Transverse colon (tissue), 4 donors: ENCODE measurements at regions not wholly inside any gene's neighbourhood (a gene's known extent, or its start where the extent isn't known, plus 50 kb on each side); places are given as distances from the start of the nearest gene placed in this dataset.

ENCODE experiments used
- DNase-seq: peaks from one replicate; pipeline ENCODE4 v3.0.0-alpha.2; 2019
- H3K27ac ChIP-seq, 4 donors: fragments of 200-600 bp; sonication (generic); 2 replicates each; pipeline ENCODE4 v1.5.1; 2016 to 2018; ENCODE audit warnings: inconsistent platforms in 4 of 4
- H3K27me3 ChIP-seq: fragments of 200-600 bp; sonication (generic); 2 replicates; pipeline ENCODE4 v1.5.1; 2017; ENCODE audit warnings: inconsistent platforms
- H3K36me3 ChIP-seq, 4 donors: fragments of 200-600 bp; sonication (generic); 2 replicates each; pipeline ENCODE4 v1.5.1; 2017 to 2019; ENCODE audit warnings: inconsistent platforms in 4 of 4
- H3K4me1 ChIP-seq, 4 donors: fragments of 200-600 bp; sonication (generic); 2 replicates each; pipeline ENCODE4 v1.5.1; 2017 to 2020; ENCODE audit warnings: inconsistent platforms in 4 of 4
- H3K4me3 ChIP-seq, 4 donors: fragments of 200-600 bp; sonication (generic); 1 replicate in 1 of 4; 2 replicates in 3 of 4; pipeline versions ENCODE4 v1.5.1 to v1.6.1; 2017 to 2019; ENCODE audit warnings: inconsistent platforms in 4 of 4
- H3K9me3 ChIP-seq, 2 donors: fragments of 200-600 bp; sonication (generic); 2 replicates each; pipeline ENCODE4 v1.5.1; 2017 to 2019; ENCODE audit warnings: inconsistent platforms in 2 of 2
- CTCF ChIP-seq, 5 experiments: fragments of 200-600 bp in 3 of 5; fragments of 450-650 bp in 2 of 5; sonication (generic) in 3 of 5; IDR thresholded peaks; 1 replicate in 2 of 5; 2 replicates in 3 of 5; pipeline ENCODE4 v1.5.1; 2016 to 2017; ENCODE audit warnings: antibody characterized with exemption in 5 of 5, inconsistent platforms in 3 of 5, mild to moderate bottlenecking in 2 of 5, moderate library complexity in 1 of 5
- EP300 ChIP-seq: sonication (generic); formaldehyde crosslinking; IDR thresholded peaks from one replicate; pipeline ENCODE4 v1.6.1; 2017; ENCODE audit warnings: antibody characterized with exemption, low read depth
- POLR2A ChIP-seq: fragments of 450-650 bp; IDR thresholded peaks from one replicate; pipeline ENCODE4 v1.6.1; 2016; ENCODE audit warnings: antibody characterized with exemption, mild to moderate bottlenecking, moderate library complexity
- POLR2AphosphoS5 ChIP-seq, 3 donors: sonication (generic); formaldehyde crosslinking; IDR thresholded peaks; one replicate each; pipeline ENCODE4 v1.6.1; 2016; ENCODE audit warnings: antibody characterized with exemption in 3 of 3
- WGBS, 2 donors: methylation state at CpG; one replicate each; pipeline ENCODE4 v1.1.5; 2018; ENCODE audit warnings: low coverage in 1 of 2; 5-methylcytosine and 5-hydroxymethylcytosine counted together
- in situ Hi-C, 4 donors: fragments of 200-750 bp; cut with MboI; loops; one replicate each; pipeline versions ENCODE4 v1.15.0 to v1.15.1; 2017; ENCODE audit warnings: low sequenced_read_pairs in 3 of 4, low pct_ligation_motif_present in 1 of 4, low pct_unique_long_range_greater_than_20kb in 1 of 4
- intact Hi-C: fragments of 100-400 bp; cut with DNase I; formaldehyde crosslinking; loops from one replicate; pipeline ENCODE4 v1.15.1; 2023; ENCODE audit warnings: low total_unique reads

- Histone ChIP-seq H3K27me3 (no peaks in the 10 kb centered on the region), H3K36me3 (no peaks in the 10 kb centered on the region), H3K9me3 (no peaks in the 10 kb centered on the region), H3K27ac (no peak overlapping the region), H3K4me1 (no peaks in the 10 kb centered on the region), H3K4me3 (no peak overlapping the region)
- TF ChIP-seq POLR2A = no peak
- no peak for TF ChIP-seq EP300
- no peak for TF ChIP-seq POLR2AphosphoS5 (IDR thresholded peaks at IDR 0.05)
- no peak for TF ChIP-seq CTCF (IDR thresholded peaks at IDR 0.05)
- in situ Hi-C loops (no loop called here), intact Hi-C loops (no loop called here)
- DNase-seq = no peak
Measured at GRCh38 chr1:163450986-163451385, 129.2 kb downstream of the NUF2 start.

- no peak overlapping the region for H3K4me3 ChIP-seq
- WGBS, 2 donors = 73 to 96% methylated on average over 3 to 4 of the region's 4 CpGs
- intact Hi-C loops = no loop called here
- no peaks in the 10 kb centered on the region for H3K27me3 ChIP-seq
- DNase-seq = no peak
- H3K9me3 ChIP-seq = no peaks in the 10 kb centered on the region
- in situ Hi-C loops = no loop called here
- no peaks in the 10 kb centered on the region for H3K36me3 ChIP-seq
- H3K27ac ChIP-seq = no peak overlapping the region
- no peaks in the 10 kb centered on the region for H3K4me1 ChIP-seq
- TF ChIP-seq POLR2AphosphoS5 (IDR thresholded peaks at IDR 0.05) (no peak), POLR2A (no peak)
Measured at GRCh38 chr1:163459539-163459938, 137.8 kb downstream of the NUF2 start.

GRCh38 chr1:163467289-163467688 is 145.5 kb downstream of the NUF2 start:
- Histone ChIP-seq H3K27ac (no peak overlapping the region), H3K4me3 (no peak overlapping the region), H3K4me1 (peaks cover 0 to 5% (median 2%) of the 10 kb centered on the region in 4 donors), H3K36me3 (no peaks in the 10 kb centered on the region), H3K9me3 (no peaks in the 10 kb centered on the region), H3K27me3 (no peaks in the 10 kb centered on the region)
- 77% methylated on average over 1 of the region's 1 CpG; no CpG with 5 or more reads in 1 of the 2 donors for WGBS, 2 donors
- intact Hi-C loops (no loop called here), in situ Hi-C loops (no loop called here)
- TF ChIP-seq EP300 (no peak), POLR2A (no peak), CTCF (IDR thresholded peaks at IDR 0.05) (no peak)
- DNase-seq = no peak

GRCh38 chr1:163471779-163472650 is 150.3 kb downstream of the NUF2 start:
- H3K36me3 ChIP-seq = no peaks in the 10 kb centered on the region
- no peak for TF ChIP-seq CTCF (IDR thresholded peaks at IDR 0.05)
- TF ChIP-seq POLR2AphosphoS5 (IDR thresholded peaks at IDR 0.05) = no peak
- TF ChIP-seq POLR2A = no peak
- no peak for TF ChIP-seq EP300
- 35 to 40% methylated on average over 12 to 13 of the region's 13 CpGs for WGBS, 2 donors
- no peaks in the 10 kb centered on the region for H3K27me3 ChIP-seq
- peaks cover 0 to 16% (median 11%) of the 10 kb centered on the region in 4 donors for H3K4me1 ChIP-seq
- DNase-seq = no peak
- intact Hi-C loops (no loop called here), in situ Hi-C loops (no loop called here)
- no peak overlapping the region for H3K27ac ChIP-seq
- H3K9me3 ChIP-seq = no peaks in the 10 kb centered on the region
- no peak overlapping the region for H3K4me3 ChIP-seq
